H1 (cell line): ENCODE measurements at regions not wholly inside any gene's neighbourhood (a gene's known extent, or its start where the extent isn't known, plus 50 kb on each side); places are given as distances from the start of the nearest gene placed in this dataset.

Experiments
- CTCF ChIA-PET: fragments of 300-600 bp; sonication (Branson Sonifier 250); formaldehyde crosslinking; loops from one replicate; lab custom pipeline; 2021; ENCODE audit not compliant: partially characterized antibody; lab: Charles Lee
- POLR2A ChIA-PET: fragments of 300-600 bp; sonication (Branson Sonifier 250); formaldehyde crosslinking; loops from one replicate; lab custom pipeline; 2021; ENCODE audit warnings: inconsistent platforms; ENCODE audit not compliant: partially characterized antibody; lab: Charles Lee
- DNase-seq, 2 experiments: peaks; one replicate each; pipeline versions ENCODE4 v3.0.0 to v3.0.0-alpha.2; 2010 to 2022; ENCODE audit warnings: low spot score in 2 of 2, low read depth in 1 of 2, mixed read lengths in 1 of 2
- FAIRE-seq: peaks from 2 replicates; lab custom pipeline; 2011; peaks lifted over from hg19 to GRCh38; lab: Jason Lieb, UNC
- H2AFZ ChIP-seq: 2 replicates; pipeline ENCODE4 v1.8.1; 2012; ENCODE audit warnings: low read length, inconsistent platforms
- H2AK5ac ChIP-seq: 2 replicates; pipeline ENCODE4 v1.6.1; 2013; ENCODE audit warnings: low read depth, low read length
- H2BK120ac ChIP-seq: replicated peaks from 2 replicates; pipeline ENCODE3; 2013; ENCODE audit warnings: low read depth, low read length, inconsistent platforms
- H2BK12ac ChIP-seq: 2 replicates; pipeline ENCODE4 v1.6.1; 2013; ENCODE audit warnings: low read depth, low read length
- H2BK15ac ChIP-seq: 2 replicates; pipeline ENCODE4 v1.6.1; 2013; ENCODE audit warnings: low read length
- H2BK20ac ChIP-seq: 2 replicates; pipeline ENCODE4 v1.6.1; 2013; ENCODE audit warnings: low read length
- H2BK5ac ChIP-seq: 2 replicates; pipeline ENCODE4 v1.6.1; 2013; ENCODE audit warnings: low read depth, low read length
- H3K14ac ChIP-seq: 2 replicates; pipeline ENCODE4 v1.6.1; 2013; ENCODE audit warnings: inconsistent platforms; ENCODE audit not compliant: insufficient read length
- H3K18ac ChIP-seq: 2 replicates; pipeline ENCODE4 v1.6.1; 2013; ENCODE audit warnings: low read length; ENCODE audit errors: extremely low read depth
- H3K23ac ChIP-seq: 2 replicates; pipeline ENCODE4 v1.6.1; 2013; ENCODE audit warnings: inconsistent platforms; ENCODE audit not compliant: insufficient read length
- H3K23me2 ChIP-seq: 2 replicates; pipeline ENCODE4 v1.6.1; 2013; ENCODE audit warnings: low read depth, low read length
- H3K27ac ChIP-seq: 2 replicates; pipeline ENCODE4 v1.6.1; 2011; ENCODE audit warnings: low read depth, low read length, inconsistent platforms
- H3K27me3 ChIP-seq, 4 experiments: replicated peaks in 1 of 4; 1 replicate in 1 of 4; 2 replicates in 3 of 4; pipeline versions ENCODE4 v1.6.1 to v1.8.1; 2011 to 2013; ENCODE audit warnings: low read length in 3 of 4, mild to moderate bottlenecking in 3 of 4, inconsistent platforms in 2 of 4, mixed read lengths in 2 of 4, moderate library complexity in 1 of 4; ENCODE audit not compliant: control insufficient read depth in 3 of 4, insufficient read depth in 3 of 4; ENCODE audit errors: extremely low read depth in 1 of 4
- H3K36me3 ChIP-seq, 4 experiments: 2 replicates each; pipeline versions ENCODE4 v1.6.1 to v1.8.1; 2011 to 2013; ENCODE audit warnings: mild to moderate bottlenecking in 4 of 4, low read length in 3 of 4, moderate library complexity in 2 of 4, control low read depth in 1 of 4, inconsistent platforms in 1 of 4; ENCODE audit not compliant: insufficient read depth in 4 of 4, control insufficient read depth in 2 of 4
- H3K4ac ChIP-seq: replicated peaks from 2 replicates; pipeline ENCODE3; 2013; ENCODE audit warnings: low read length, low read depth, mixed read lengths, inconsistent platforms; ENCODE audit not compliant: insufficient read length
- H3K4me1 ChIP-seq, 4 experiments: replicated peaks in 1 of 4; 1 replicate in 1 of 4; 2 replicates in 3 of 4; pipeline versions ENCODE4 v1.6.1 to v1.8.1; 2011 to 2013; ENCODE audit warnings: low read length in 3 of 4, inconsistent platforms in 2 of 4, mixed read lengths in 1 of 4; ENCODE audit not compliant: insufficient read depth in 4 of 4, control insufficient read depth in 3 of 4
- H3K4me2 ChIP-seq, 2 experiments: 2 replicates each; pipeline versions ENCODE4 v1.6.1 to v1.8.1; 2011 to 2013; ENCODE audit warnings: low read depth in 2 of 2, low read length in 2 of 2, control low read depth in 1 of 2, inconsistent platforms in 1 of 2, mild to moderate bottlenecking in 1 of 2; ENCODE audit not compliant: insufficient read depth in 1 of 2
- H3K4me3 ChIP-seq, 4 experiments: fragments of 200-600, 300-600 bp in 1 of 4; sonication (generic), shearing (Covaris generic), sonication (Bioruptor Twin) in 1 of 4; 2 replicates each; pipeline versions ENCODE4 v1.5.1 to v1.8.1; 2011 to 2016; ENCODE audit warnings: low read length in 4 of 4, low read depth in 3 of 4, control low read depth in 2 of 4, inconsistent platforms in 2 of 4, mild to moderate bottlenecking in 2 of 4, mixed read lengths in 1 of 4, moderate library complexity in 1 of 4; ENCODE audit not compliant: insufficient read depth in 2 of 4; ENCODE audit errors: extremely low read depth in 1 of 4
- H3K56ac ChIP-seq: replicated peaks from 2 replicates; pipeline ENCODE3; 2013; ENCODE audit warnings: low read depth, mild to moderate bottlenecking, mixed read lengths, low read length, inconsistent platforms; ENCODE audit not compliant: insufficient read length
- H3K79me1 ChIP-seq: 2 replicates; pipeline ENCODE4 v1.6.1; 2013; ENCODE audit warnings: low read depth, low read length, control low read depth
- H3K79me2 ChIP-seq, 2 experiments: 2 replicates each; pipeline versions ENCODE4 v1.6.1 to v1.8.1; 2012 to 2013; ENCODE audit warnings: low read length in 2 of 2, mild to moderate bottlenecking in 2 of 2, inconsistent platforms in 1 of 2; ENCODE audit not compliant: insufficient read depth in 2 of 2, control insufficient read depth in 1 of 2
- H3K9ac ChIP-seq, 4 experiments: replicated peaks in 1 of 4; 1 replicate in 1 of 4; 2 replicates in 3 of 4; pipeline versions ENCODE4 v1.6.1 to v1.8.1; 2011 to 2013; ENCODE audit warnings: low read depth in 3 of 4, low read length in 3 of 4, control low read depth in 2 of 4, mild to moderate bottlenecking in 2 of 4, moderate library complexity in 2 of 4, inconsistent platforms in 1 of 4; ENCODE audit errors: extremely low read depth in 1 of 4
- H3K9me3 ChIP-seq, 2 experiments: 2 replicates each; pipeline versions ENCODE4 v1.6.1 to v1.8.1; 2012 to 2013; ENCODE audit warnings: mild to moderate bottlenecking in 2 of 2, moderate library complexity in 2 of 2, control low read depth in 1 of 2, inconsistent platforms in 1 of 2, low read depth in 1 of 2, low read length in 1 of 2, mixed read lengths in 1 of 2; ENCODE audit not compliant: insufficient read depth in 2 of 2
- H4K20me1 ChIP-seq, 2 experiments: replicated peaks in 1 of 2; 2 replicates each; pipeline versions ENCODE3 to v1.8.1; 2011 to 2013; ENCODE audit warnings: inconsistent platforms in 2 of 2, low read length in 2 of 2, mild to moderate bottlenecking in 1 of 2; ENCODE audit not compliant: insufficient read depth in 2 of 2, control insufficient read depth in 1 of 2
- H4K5ac ChIP-seq: 2 replicates; pipeline ENCODE4 v1.6.1; 2013; ENCODE audit warnings: low read length, low read depth, mixed read lengths, inconsistent platforms; ENCODE audit not compliant: insufficient read length
- H4K8ac ChIP-seq: 2 replicates; pipeline ENCODE4 v1.8.0; 2013; ENCODE audit warnings: mild to moderate bottlenecking, moderate library complexity, low read length, inconsistent platforms; ENCODE audit not compliant: insufficient read depth; ENCODE audit errors: extremely low read depth
- H4K91ac ChIP-seq: replicated peaks from 2 replicates; pipeline ENCODE3; 2013; ENCODE audit warnings: low read length, mixed read lengths, inconsistent platforms; ENCODE audit not compliant: insufficient read length
- CBX5 ChIP-seq: fragments of 300-800, 300-1000 bp; sonication (generic); IDR thresholded peaks from 2 replicates; pipeline ENCODE4 v1.7.1; 2016; ENCODE audit warnings: antibody characterized with exemption, low read length, low read depth
- GTF2F1 ChIP-seq: IDR thresholded peaks from 2 replicates; pipeline ENCODE4 v1.6.1; 2012; ENCODE audit warnings: low read depth, low read length, improper control_type of control experiment, borderline replicate concordance
- MAFK ChIP-seq: IDR thresholded peaks from 2 replicates; pipeline ENCODE4 v1.6.1; 2012; ENCODE audit warnings: low read depth, mild to moderate bottlenecking, improper control_type of control experiment, low read length
- RAD21 ChIP-seq, 2 experiments: IDR thresholded peaks in 1 of 2; conservative IDR thresholded peaks in 1 of 2; 2 replicates each; pipeline ENCODE4 v1.6.1; 2011; ENCODE audit warnings: low read depth in 2 of 2, low read length in 2 of 2, improper control_type of control experiment in 1 of 2, inconsistent platforms in 1 of 2, mild to moderate bottlenecking in 1 of 2, moderate library complexity in 1 of 2
- SIX5 ChIP-seq: IDR thresholded peaks from 2 replicates; pipeline ENCODE4 v1.6.1; 2011; ENCODE audit warnings: mild to moderate bottlenecking, low read depth, low read length
- SUZ12 ChIP-seq: fragments of 200-600 bp; sonication (generic); IDR thresholded peaks from 2 replicates; pipeline ENCODE4 v1.6.1; 2012; ENCODE audit warnings: mild to moderate bottlenecking, inconsistent platforms, low read length, moderate library complexity, mixed read lengths
- TCF12 ChIP-seq: IDR thresholded peaks from 2 replicates; pipeline ENCODE4 v1.6.1; 2011; ENCODE audit warnings: low read depth, mild to moderate bottlenecking, low read length
- ZNF274 ChIP-seq: IDR thresholded peaks from 2 replicates; pipeline ENCODE4 v1.7.0; 2012; ENCODE audit warnings: low read length, borderline replicate concordance; ENCODE audit errors: extremely low read depth
- WGBS, 2 experiments: shearing (Covaris generic) in 1 of 2; methylation state at CpG; one replicate each; pipeline versions ENCODE4 v1.1.6 to v1.1.7; 2013 to 2015; ENCODE audit warnings: low lambda C conversion rate in 2 of 2, mixed read lengths in 2 of 2, inconsistent platforms in 1 of 2, low coverage in 1 of 2, missing lambda C conversion rate in 1 of 2; ENCODE audit not compliant: insufficient replicate concordance in 2 of 2, insufficient coverage in 1 of 2, insufficient read length in 1 of 2; ENCODE audit errors: extremely low coverage in 1 of 2, missing lambda C conversion rate in 1 of 2; 5-methylcytosine and 5-hydroxymethylcytosine counted together
- TF ChIP-seq, protein P1 (sequence below): IDR thresholded peaks from 2 replicates; pipeline ENCODE4 v1.6.1; 2012; ENCODE audit warnings: inconsistent platforms

DNA sequence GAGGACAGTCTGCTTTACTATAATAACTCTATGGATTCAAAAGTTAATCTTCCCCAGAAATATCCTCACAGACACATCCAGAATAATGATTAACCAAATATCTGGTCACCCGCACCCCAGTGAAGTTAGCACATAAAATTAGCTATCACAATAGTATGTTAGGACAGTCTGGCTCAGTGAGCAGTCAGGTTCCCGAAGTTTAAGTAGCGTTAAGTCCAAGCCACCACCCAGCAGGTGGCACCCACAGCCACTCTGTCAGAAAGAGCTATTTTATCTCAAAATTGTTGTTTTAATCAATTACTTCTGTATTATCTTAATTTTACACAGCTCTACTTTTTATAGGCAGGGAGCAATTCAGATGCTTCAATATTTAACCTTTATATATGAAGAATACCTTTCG lies 537.5 kb downstream of the MBD2 start:
- H3K18ac ChIP-seq, result no peak overlapping the region
- no peaks in the 10 kb centered on the region for H3K79me2 ChIP-seq
- no peak overlapping the region for H3K9ac ChIP-seq
- TF ChIP-seq ZNF274 (no peak), TCF12 (no peak), CBX5 (no peak), RAD21 (IDR thresholded peaks at IDR 0.05 in 1 of 2, conservative IDR thresholded peaks at IDR 0.05 in 1 of 2; ENCODE audit: low read depth in 2 of 2, low read length in 2 of 2) (peak; percentile 34 to 35; a peak in 3 of 4 replicates), MAFK (no peak), SUZ12 (no peak), SIX5 (no peak), GTF2F1 (no peak)
- TF ChIP-seq, protein P1, sequence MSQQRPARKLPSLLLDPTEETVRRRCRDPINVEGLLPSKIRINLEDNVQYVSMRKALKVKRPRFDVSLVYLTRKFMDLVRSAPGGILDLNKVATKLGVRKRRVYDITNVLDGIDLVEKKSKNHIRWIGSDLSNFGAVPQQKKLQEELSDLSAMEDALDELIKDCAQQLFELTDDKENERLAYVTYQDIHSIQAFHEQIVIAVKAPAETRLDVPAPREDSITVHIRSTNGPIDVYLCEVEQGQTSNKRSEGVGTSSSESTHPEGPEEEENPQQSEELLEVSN, result no peak
- H4K8ac ChIP-seq, result no peak overlapping the region
- H2BK120ac ChIP-seq, result no peak overlapping the region
- no peak overlapping the region for H4K5ac ChIP-seq
- no peak overlapping the region for H3K56ac ChIP-seq
- H3K27ac ChIP-seq, result no peak overlapping the region
- CTCF ChIA-PET, result interaction anchor here (0.5 to 1.4 kb wide), 6 partner anchors 9 to 891 kb away, joined by 3 to 9 read pairs (median 3); no protein-coding TSS in a partner anchor
- no peaks in the 10 kb centered on the region for H3K9me3 ChIP-seq
- no peaks in the 10 kb centered on the region for H3K27me3 ChIP-seq
- WGBS, 2 experiments, result 90% methylated on average over 4 of the region's 4 CpGs; no CpG with 5 or more reads in 1 of the 2 experiments
- no peak overlapping the region for H2BK20ac ChIP-seq
- H2BK5ac ChIP-seq, result no peak overlapping the region
- no peak overlapping the region for H3K14ac ChIP-seq
- H3K23me2 ChIP-seq, result no peaks in the 10 kb centered on the region
- no peak overlapping the region for H2BK12ac ChIP-seq
- no peaks in the 10 kb centered on the region for H4K20me1 ChIP-seq
- no peak overlapping the region for H3K4me3 ChIP-seq
- POLR2A ChIA-PET, result no interaction called here
- no peaks in the 10 kb centered on the region for H3K36me3 ChIP-seq
- no peak overlapping the region for H3K4ac ChIP-seq
- H3K79me1 ChIP-seq, result no peaks in the 10 kb centered on the region
- H2AK5ac ChIP-seq, result no peak overlapping the region
- FAIRE-seq (no peak), DNase-seq (no peak)
- H3K4me2 ChIP-seq, result no peak overlapping the region
- H3K4me1 ChIP-seq, result no peaks in the 10 kb centered on the region
- H4K91ac ChIP-seq, result no peak overlapping the region
- H3K23ac ChIP-seq, result no peak overlapping the region
- no peak overlapping the region for H2BK15ac ChIP-seq
- no peak overlapping the region for H2AFZ ChIP-seq
